GM12874 (cell line): ENCODE measurements at regions not wholly inside any gene's neighbourhood (a gene's known extent, or its start where the extent isn't known, plus 50 kb on each side); places are given as distances from the start of the nearest gene placed in this dataset.

Source experiments
- CTCF ChIP-seq: IDR thresholded peaks from 2 replicates; pipeline ENCODE4 v1.5.1; 2011; ENCODE audit warnings: low read depth, mild to moderate bottlenecking, control low read depth, low read length, moderate library complexity; ENCODE audit not compliant: insufficient read depth

GRCh38 chr9:757246-757881 lies 84.1 kb upstream of the DMRT1 start:
- peak; percentile 31; the same call in 1 of the 2 replicates for TF ChIP-seq CTCF

GRCh38 chr9:758146-758545 lies 83.4 kb upstream of the DMRT1 start:
- no peak for TF ChIP-seq CTCF

GRCh38 chr9:759541-759940 lies 82.0 kb upstream of the DMRT1 start:
- TF ChIP-seq CTCF = no peak

GRCh38 chr9:759983-760736 lies 81.3 kb upstream of the DMRT1 start:
- TF ChIP-seq CTCF = no peak

- no peak for TF ChIP-seq CTCF
These were observed 80.2 kb upstream of the DMRT1 start for GRCh38 chr9:761176-761792.

- TF ChIP-seq CTCF = no peak
These were observed 79.5 kb upstream of the DMRT1 start for GRCh38 chr9:761793-762560.

- TF ChIP-seq CTCF = no peak
These were observed 77.8 kb upstream of the DMRT1 start for GRCh38 chr9:763692-764091.
